Left renal cortex interstitium (tissue), 4 donors: ENCODE measurements at regions not wholly inside any gene's neighbourhood (a gene's known extent, or its start where the extent isn't known, plus 50 kb on each side); places are given as distances from the start of the nearest gene placed in this dataset.

Source experiments
- DNase-seq, 4 donors: peaks; one replicate each; pipeline ENCODE4 v3.0.0-alpha.2; 2013; ENCODE audit warnings: low read depth in 4 of 4, low spot score in 2 of 4, missing footprints in 1 of 4

GRCh38 chr1:30413606-30414005, 309.8 kb downstream of the MATN1 start:
- DNase-seq = no peak

GRCh38 chr1:30413111-30413440, 310.3 kb downstream of the MATN1 start:
- DNase-seq = no peak

GRCh38 chr1:30412241-30413110, 310.9 kb downstream of the MATN1 start:
- no peak for DNase-seq

- no peak for DNase-seq
Measured at GRCh38 chr1:30411206-30411605, 312.2 kb downstream of the MATN1 start.

GRCh38 chr1:30410153-30410851, 313.1 kb downstream of the MATN1 start:
- DNase-seq = no peak

- DNase-seq = no peak
Measured at GRCh38 chr1:30409476-30410152, 313.8 kb downstream of the MATN1 start.

GRCh38 chr1:30407865-30408580, 315.4 kb downstream of the MATN1 start:
- DNase-seq = no peak

- no peak for DNase-seq
Measured at GRCh38 chr1:30406996-30407864, 316.2 kb downstream of the MATN1 start.

- no peak for DNase-seq
Measured at GRCh38 chr1:30405631-30406212, 317.7 kb downstream of the MATN1 start.

GRCh38 chr1:30405081-30405480, 318.3 kb downstream of the MATN1 start:
- DNase-seq = no peak

GRCh38 chr1:30404341-30404740, 319.0 kb downstream of the MATN1 start:
- no peak for DNase-seq

- DNase-seq = no peak
Measured at GRCh38 chr1:30403726-30404125, 319.7 kb downstream of the MATN1 start.

- no peak for DNase-seq
Measured at GRCh38 chr1:30403061-30403645, 320.2 kb downstream of the MATN1 start.

GRCh38 chr1:30402031-30402430, 321.4 kb downstream of the MATN1 start:
- DNase-seq = no peak

GRCh38 chr1:30400507-30400906, 322.9 kb downstream of the MATN1 start:
- DNase-seq = no peak

GRCh38 chr1:30399026-30399425, 324.4 kb downstream of the MATN1 start:
- DNase-seq = no peak

GRCh38 chr1:30397576-30397975, 325.8 kb downstream of the MATN1 start:
- no peak for DNase-seq

- DNase-seq = no peak
Measured at GRCh38 chr1:30395631-30396030, 327.8 kb downstream of the MATN1 start.

GRCh38 chr1:30388386-30388785, 335.0 kb downstream of the MATN1 start:
- no peak for DNase-seq
